MM.1S (cell line): ENCODE measurements at regions not wholly inside any gene's neighbourhood (a gene's known extent, or its start where the extent isn't known, plus 50 kb on each side); places are given as distances from the start of the nearest gene placed in this dataset.

Source experiments
- DNase-seq: peaks from one replicate; pipeline ENCODE4 v3.0.0-alpha.2; 2015
- H2AFZ ChIP-seq: fragments of 300-600 bp; sonication (generic); 2 replicates; pipeline ENCODE4 v1.6.0; 2016; ENCODE audit warnings: antibody characterized with exemption, low read length
- H3F3A ChIP-seq: fragments of 300-600 bp; sonication (generic); 2 replicates; pipeline ENCODE4 v1.6.1; 2016; ENCODE audit warnings: mild to moderate bottlenecking, antibody characterized with exemption, low read length, moderate library complexity, mixed read lengths; ENCODE audit not compliant: insufficient read depth
- H3K27ac ChIP-seq: fragments of 300-600 bp; sonication (generic); 2 replicates; pipeline ENCODE4 v1.5.1; 2016; ENCODE audit warnings: mild to moderate bottlenecking, low read length
- H3K27me3 ChIP-seq: fragments of 300-600 bp; sonication (generic); replicated peaks from 2 replicates; pipeline ENCODE4 v1.6.0; 2016; ENCODE audit warnings: low read length; ENCODE audit not compliant: insufficient read depth
- H3K36me3 ChIP-seq: fragments of 300-600 bp; sonication (generic); replicated peaks from 2 replicates; pipeline ENCODE4 v1.6.1; 2016; ENCODE audit warnings: mild to moderate bottlenecking, low read length, mixed read lengths; ENCODE audit not compliant: insufficient read depth
- H3K4me1 ChIP-seq: fragments of 300-600 bp; sonication (generic); 2 replicates; pipeline ENCODE4 v1.6.1; 2016; ENCODE audit warnings: low read length, mixed read lengths
- H3K4me2 ChIP-seq: fragments of 300-600 bp; sonication (generic); 2 replicates; pipeline ENCODE4 v1.6.0; 2016; ENCODE audit warnings: low read depth, low read length
- H3K4me3 ChIP-seq: fragments of 300-600 bp; sonication (generic); 2 replicates; pipeline ENCODE4 v1.5.1; 2016; ENCODE audit warnings: low read length, mixed read lengths
- H3K79me2 ChIP-seq: fragments of 300-600 bp; sonication (generic); 2 replicates; pipeline ENCODE4 v1.6.1; 2016; ENCODE audit warnings: mixed run types, low read length, mixed read lengths
- H3K9ac ChIP-seq: fragments of 300-600 bp; sonication (generic); 2 replicates; pipeline ENCODE4 v1.6.1; 2016; ENCODE audit warnings: low read length, mixed read lengths
- H3K9me2 ChIP-seq: fragments of 300-600 bp; sonication (generic); replicated peaks from 2 replicates; pipeline ENCODE4 v1.6.1; 2016; ENCODE audit warnings: mild to moderate bottlenecking, low read length, mixed read lengths; ENCODE audit not compliant: insufficient read depth
- H3K9me3 ChIP-seq: fragments of 300-600 bp; sonication (generic); replicated peaks from 2 replicates; pipeline ENCODE4 v1.6.1; 2016; ENCODE audit warnings: mild to moderate bottlenecking, low read length, mixed read lengths; ENCODE audit not compliant: insufficient read depth
- H4K20me1 ChIP-seq: fragments of 300-600 bp; sonication (generic); 2 replicates; pipeline ENCODE4 v1.6.1; 2016; ENCODE audit warnings: mild to moderate bottlenecking, low read length, moderate library complexity, mixed read lengths; ENCODE audit not compliant: insufficient read depth
- CTCF ChIP-seq: fragments of 300-600 bp; sonication (generic); IDR thresholded peaks from 2 replicates; pipeline ENCODE4 v1.5.1; 2016; ENCODE audit warnings: antibody characterized with exemption, low read length, mixed read lengths
- EZH2 ChIP-seq: fragments of 300-600 bp; sonication (generic); optimal IDR thresholded peaks from 2 replicates; pipeline ENCODE3; 2017; ENCODE audit warnings: low read depth, mild to moderate bottlenecking, antibody characterized with exemption, low read length, mixed read lengths
- EZH2phosphoT487 ChIP-seq: fragments of 300-600 bp; sonication (generic); IDR thresholded peaks from 2 replicates; pipeline ENCODE4 v1.6.1; 2018; ENCODE audit warnings: antibody characterized with exemption, low read length

GRCh38 chr3:109553591-109554371, 216.4 kb upstream of the DPPA4 start:
- H3K27ac ChIP-seq = no peak overlapping the region
- no peak for DNase-seq
- no peaks in the 10 kb centered on the region for H3K27me3 ChIP-seq
- H3K4me3 ChIP-seq = no peak overlapping the region
- H3F3A ChIP-seq = no peaks in the 10 kb centered on the region
- no peaks in the 10 kb centered on the region for H3K9me2 ChIP-seq
- no peak overlapping the region for H3K4me2 ChIP-seq
- H3K36me3 ChIP-seq = no peaks in the 10 kb centered on the region
- no peaks in the 10 kb centered on the region for H3K79me2 ChIP-seq
- H4K20me1 ChIP-seq = no peaks in the 10 kb centered on the region
- no peak overlapping the region for H3K9ac ChIP-seq
- no peak overlapping the region for H2AFZ ChIP-seq
- H3K9me3 ChIP-seq = no peaks in the 10 kb centered on the region
- no peaks in the 10 kb centered on the region for H3K4me1 ChIP-seq
- TF ChIP-seq EZH2phosphoT487 (no peak), CTCF (peak; percentile 22; the same call in 1 of the 2 replicates), EZH2 (no peak)

- Histone ChIP-seq H3K9ac (no peak overlapping the region), H3K9me3 (no peaks in the 10 kb centered on the region), H2AFZ (no peak overlapping the region), H3K36me3 (no peaks in the 10 kb centered on the region), H3K4me3 (no peak overlapping the region), H3K27me3 (no peaks in the 10 kb centered on the region), H3K27ac (no peak overlapping the region), H3K9me2 (no peaks in the 10 kb centered on the region), H4K20me1 (no peaks in the 10 kb centered on the region), H3K79me2 (no peaks in the 10 kb centered on the region), H3K4me2 (no peak overlapping the region), H3K4me1 (no peaks in the 10 kb centered on the region), H3F3A (no peaks in the 10 kb centered on the region)
- TF ChIP-seq EZH2phosphoT487 (no peak), CTCF (no peak)
- no peak for DNase-seq
Measured at GRCh38 chr3:109559389-109559788, 222.0 kb upstream of the DPPA4 start.

GRCh38 chr3:109563149-109563548, 225.8 kb upstream of the DPPA4 start:
- Histone ChIP-seq H3K9me2 (no peaks in the 10 kb centered on the region), H3K36me3 (no peaks in the 10 kb centered on the region), H3K9ac (no peak overlapping the region), H4K20me1 (no peaks in the 10 kb centered on the region), H3K79me2 (no peaks in the 10 kb centered on the region), H3K4me1 (no peaks in the 10 kb centered on the region), H3K4me2 (no peak overlapping the region), H3F3A (no peaks in the 10 kb centered on the region), H3K9me3 (no peaks in the 10 kb centered on the region), H3K4me3 (no peak overlapping the region), H3K27me3 (no peaks in the 10 kb centered on the region), H2AFZ (no peak overlapping the region), H3K27ac (no peak overlapping the region)
- TF ChIP-seq EZH2phosphoT487 (no peak), CTCF (no peak), EZH2 (no peak)
- DNase-seq = no peak
